LNCaP clone FGC (cell line): ENCODE measurements at regions not wholly inside any gene's neighbourhood (a gene's known extent, or its start where the extent isn't known, plus 50 kb on each side); places are given as distances from the start of the nearest gene placed in this dataset.

Experiments used
- DNase-seq: peaks from one replicate; pipeline ENCODE4 v3.0.0-alpha.2; 2011; ENCODE audit warnings: low read depth
- H3K4me3 ChIP-seq: 2 replicates; pipeline ENCODE4 v1.5.1; 2011; ENCODE audit warnings: mild to moderate bottlenecking, low read depth, low read length, control low read depth
- TF ChIP-seq, protein P1 (sequence below): IDR thresholded peaks from 2 replicates; pipeline ENCODE4 v1.5.1; 2012; ENCODE audit warnings: mild to moderate bottlenecking; ENCODE audit not compliant: control insufficient read depth, insufficient read depth; ENCODE audit errors: extremely low read depth

DNA sequence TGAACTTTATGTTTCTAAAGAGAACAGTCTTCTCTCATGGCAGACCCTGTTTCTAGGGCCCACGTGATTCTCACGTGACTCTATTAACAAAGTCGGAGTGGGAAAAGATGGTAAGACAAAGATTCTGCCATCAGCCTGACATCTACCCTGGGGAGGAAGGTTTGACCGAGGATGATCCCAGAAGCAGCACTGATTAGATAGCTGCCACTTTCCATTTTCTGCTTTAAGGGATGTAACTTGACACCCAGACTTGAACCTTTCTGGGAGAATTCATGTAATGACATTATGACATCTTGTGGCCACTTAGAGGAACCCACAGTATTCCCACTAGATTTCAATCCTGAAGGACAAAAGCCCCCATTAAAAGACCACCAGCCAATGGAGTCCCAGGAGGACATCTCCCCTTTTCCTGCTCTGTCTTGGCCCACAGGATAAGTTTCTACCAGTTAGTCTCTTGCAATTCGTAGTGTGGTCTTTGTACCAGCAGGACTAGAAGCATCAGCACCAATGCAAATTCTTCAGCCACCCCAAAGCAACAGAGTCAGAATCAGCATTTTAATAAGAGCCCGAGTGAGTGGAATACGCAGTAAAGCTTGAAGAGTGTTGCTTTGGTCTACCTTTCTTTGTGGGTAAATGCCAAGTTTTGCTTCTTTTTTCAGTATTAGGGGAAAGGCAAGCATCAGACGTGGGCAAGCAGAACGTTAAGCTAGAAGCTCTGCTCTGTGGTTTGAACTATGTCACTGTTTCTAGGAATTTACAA is 480.5 kb upstream of the PROK2 start:
- TF ChIP-seq, protein P1, sequence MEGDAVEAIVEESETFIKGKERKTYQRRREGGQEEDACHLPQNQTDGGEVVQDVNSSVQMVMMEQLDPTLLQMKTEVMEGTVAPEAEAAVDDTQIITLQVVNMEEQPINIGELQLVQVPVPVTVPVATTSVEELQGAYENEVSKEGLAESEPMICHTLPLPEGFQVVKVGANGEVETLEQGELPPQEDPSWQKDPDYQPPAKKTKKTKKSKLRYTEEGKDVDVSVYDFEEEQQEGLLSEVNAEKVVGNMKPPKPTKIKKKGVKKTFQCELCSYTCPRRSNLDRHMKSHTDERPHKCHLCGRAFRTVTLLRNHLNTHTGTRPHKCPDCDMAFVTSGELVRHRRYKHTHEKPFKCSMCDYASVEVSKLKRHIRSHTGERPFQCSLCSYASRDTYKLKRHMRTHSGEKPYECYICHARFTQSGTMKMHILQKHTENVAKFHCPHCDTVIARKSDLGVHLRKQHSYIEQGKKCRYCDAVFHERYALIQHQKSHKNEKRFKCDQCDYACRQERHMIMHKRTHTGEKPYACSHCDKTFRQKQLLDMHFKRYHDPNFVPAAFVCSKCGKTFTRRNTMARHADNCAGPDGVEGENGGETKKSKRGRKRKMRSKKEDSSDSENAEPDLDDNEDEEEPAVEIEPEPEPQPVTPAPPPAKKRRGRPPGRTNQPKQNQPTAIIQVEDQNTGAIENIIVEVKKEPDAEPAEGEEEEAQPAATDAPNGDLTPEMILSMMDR: 0 out of 2 replicates have a peak, but pooled peaks have one; percentile 17
- no peak overlapping the region for H3K4me3 ChIP-seq
- DNase-seq: no peak

DNA sequence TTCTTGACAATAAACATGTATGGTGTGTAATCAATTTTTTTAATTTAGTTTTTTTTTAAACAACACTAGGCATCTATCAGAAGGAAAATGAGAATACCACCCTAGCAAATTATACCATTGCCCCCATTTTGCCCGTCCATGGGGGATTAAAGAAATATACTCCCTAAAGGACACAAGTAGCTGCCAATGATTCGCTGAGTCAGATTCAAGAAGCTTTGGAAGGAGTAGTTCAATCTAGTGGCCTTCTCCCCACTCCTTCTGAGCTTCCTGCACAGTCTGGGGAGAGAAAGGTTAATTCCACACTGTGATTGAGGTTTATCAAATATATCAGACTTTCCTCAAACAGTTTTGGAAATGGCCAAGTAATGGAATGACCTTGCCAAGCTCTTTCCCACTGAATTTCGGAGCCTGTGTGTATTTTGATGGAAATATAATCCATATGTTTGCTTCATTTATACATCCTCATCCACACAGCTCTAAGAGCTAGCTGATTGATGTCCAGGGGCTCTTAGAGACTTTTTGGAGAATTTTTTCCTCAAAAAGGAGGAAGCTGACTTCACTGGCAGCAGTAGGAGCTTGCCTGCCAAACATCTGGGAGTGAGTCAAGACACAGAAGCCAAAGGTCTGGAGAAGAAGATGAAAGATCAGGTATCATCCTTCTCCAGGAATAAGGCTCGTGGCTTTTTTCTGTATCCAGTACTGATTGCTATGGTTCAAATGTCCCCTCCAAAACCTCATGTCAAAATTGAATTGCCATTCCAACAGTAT is 478.5 kb upstream of the PROK2 start:
- no peak overlapping the region for H3K4me3 ChIP-seq
- DNase-seq: no peak
- TF ChIP-seq, protein P1: no peak

DNA sequence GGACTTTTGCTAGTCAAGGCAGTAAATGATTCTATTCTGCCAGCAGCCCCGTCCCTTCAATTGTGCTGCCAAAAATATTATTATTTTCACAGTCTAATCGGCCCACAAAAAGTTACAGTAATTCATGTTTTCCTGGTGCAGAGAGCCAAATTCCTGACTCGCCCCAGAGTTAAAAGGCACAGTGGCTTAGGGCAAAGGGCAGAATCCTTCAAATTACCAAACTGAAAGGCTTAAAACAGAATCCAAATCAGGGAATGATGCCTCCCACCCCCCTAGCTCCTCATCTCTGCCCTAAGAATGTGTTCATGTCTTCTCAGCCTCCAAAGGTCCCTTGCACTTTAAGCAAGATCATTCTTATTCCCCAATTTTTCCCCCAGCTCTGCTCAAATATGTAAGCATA is 477.8 kb upstream of the PROK2 start:
- TF ChIP-seq, protein P1: no peak
- no peak overlapping the region for H3K4me3 ChIP-seq
- DNase-seq: no peak

DNA sequence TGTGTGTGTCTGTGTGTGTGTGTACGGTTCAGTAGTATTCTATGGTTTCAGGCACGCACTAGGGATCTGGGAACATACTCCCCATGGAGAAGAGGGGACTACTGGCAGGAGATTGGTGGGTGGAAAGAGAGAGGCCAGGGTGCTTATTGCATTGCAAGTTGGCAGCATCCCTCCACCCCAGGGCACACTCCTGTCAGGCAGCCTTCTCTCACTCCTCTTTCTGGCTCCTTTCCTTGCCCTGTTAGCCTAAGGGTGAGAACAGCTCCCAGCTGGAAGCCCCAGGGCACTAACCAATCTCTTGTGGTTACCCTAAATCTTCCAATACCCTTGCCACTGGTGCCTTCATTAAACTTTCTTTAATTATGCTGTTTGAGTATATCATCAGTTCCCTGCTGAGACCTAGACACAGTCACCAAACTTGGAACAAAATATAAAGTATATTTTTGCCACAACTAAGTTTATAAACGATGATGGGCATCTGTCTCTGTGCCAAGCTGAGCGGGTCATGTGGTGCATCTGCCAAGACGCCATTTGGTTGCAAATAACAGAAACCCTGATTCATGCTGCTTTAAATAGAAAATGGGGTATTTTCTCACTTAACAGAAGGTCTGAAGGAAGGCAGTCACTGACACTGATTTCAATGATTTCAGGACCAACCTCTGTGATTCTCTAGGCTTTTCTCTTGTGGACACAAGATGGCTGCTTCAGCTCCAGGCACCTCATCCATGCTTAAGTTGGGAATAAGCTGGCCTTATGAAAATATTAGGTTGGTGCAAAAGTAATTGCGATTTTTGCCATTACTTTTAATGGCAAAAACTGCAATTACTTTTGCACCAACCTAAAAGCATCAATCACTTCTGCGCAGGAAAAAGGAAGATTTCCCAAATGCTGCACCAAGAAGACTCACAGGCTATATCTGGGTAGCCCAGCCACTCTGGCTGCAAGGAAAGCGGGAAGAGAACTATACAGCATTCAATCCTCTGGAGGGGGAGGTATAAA is 476.9 kb upstream of the PROK2 start:
- TF ChIP-seq, protein P1: no peak
- DNase-seq: no peak
- no peak overlapping the region for H3K4me3 ChIP-seq

DNA sequence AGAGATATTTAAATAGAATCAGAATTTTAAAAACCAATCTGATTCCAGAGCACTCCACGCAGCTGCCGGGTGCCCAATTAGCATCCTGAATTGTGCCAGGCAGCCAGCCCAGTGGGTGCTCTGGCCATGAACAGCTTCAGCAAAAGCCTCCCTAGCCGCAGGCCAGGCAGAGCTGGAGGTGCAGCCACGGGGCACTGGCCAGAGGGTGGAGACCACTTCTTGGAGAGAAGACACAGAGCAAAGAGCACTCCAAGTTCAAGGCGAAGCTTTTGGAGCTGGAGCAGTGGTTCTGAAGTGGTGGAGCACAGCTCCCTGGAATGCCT is 475.6 kb upstream of the PROK2 start:
- no peak overlapping the region for H3K4me3 ChIP-seq
- TF ChIP-seq, protein P1: no peak
- no peak for DNase-seq

DNA sequence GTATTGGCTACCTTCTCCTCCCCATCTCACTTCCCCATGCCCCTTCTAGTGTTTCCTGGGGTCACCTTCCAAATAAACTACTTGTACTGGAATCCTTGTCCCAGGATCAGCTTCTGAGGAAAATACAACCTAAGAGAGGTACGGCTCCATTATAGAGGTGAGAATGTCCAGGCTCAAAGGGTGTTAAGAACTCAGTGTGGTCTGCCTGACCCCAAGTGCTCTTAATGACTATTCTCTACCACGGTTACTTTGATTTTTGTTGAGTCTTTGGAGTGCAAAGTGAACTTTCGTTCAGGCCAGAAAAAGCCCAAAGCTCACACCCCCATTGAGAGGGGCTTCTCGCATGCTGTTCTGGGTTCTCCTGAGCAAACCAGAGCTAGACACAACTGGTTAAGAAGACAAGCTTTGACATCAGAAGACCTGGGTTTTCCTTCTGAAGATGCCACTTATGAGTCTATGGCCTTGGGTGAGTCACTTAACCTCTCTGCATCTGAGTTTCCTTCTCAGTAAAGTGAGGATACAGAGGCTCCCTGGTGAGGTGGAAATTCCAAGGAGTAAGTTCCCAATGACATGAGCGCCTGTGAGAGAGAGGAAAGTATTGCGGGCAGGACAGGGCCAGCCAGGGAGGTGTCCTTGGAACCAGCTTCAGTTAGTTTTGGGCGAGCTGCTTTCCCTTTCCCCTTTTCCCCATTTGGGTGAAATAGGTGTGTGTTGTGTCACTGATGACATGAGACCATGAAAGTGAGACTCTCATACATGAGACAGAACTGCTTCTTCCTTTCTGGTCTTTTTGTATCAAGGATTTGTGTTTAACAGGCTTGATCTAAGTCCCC is 475.0 kb upstream of the PROK2 start:
- TF ChIP-seq, protein P1: no peak
- no peak overlapping the region for H3K4me3 ChIP-seq
- DNase-seq: no peak
